ENCODE measurements at regions not wholly inside any gene's neighbourhood (a gene's known extent, or its start where the extent isn't known, plus 50 kb on each side); places are given as distances from the start of the nearest gene placed in this dataset.

- Histone ChIP-seq H3K9me3 (ENCODE audit: control insufficient read depth in 2 of 2, insufficient read depth in 1 of 2, low read depth in 1 of 2, low read length in 1 of 2) (no peaks in the 10 kb centered on the region), H3K27me3 (ENCODE audit: control insufficient read depth in 1 of 2, insufficient read depth in 2 of 2, low read length in 2 of 2) (no peaks in the 10 kb centered on the region), H3K4me1 (ENCODE audit: control insufficient read depth in 2 of 2, insufficient read depth in 2 of 2, low read length in 1 of 2) (no peaks in the 10 kb centered on the region), H3K27ac (ENCODE audit: low read depth in 2 of 2, low read length in 1 of 2) (no peak overlapping the region), H3K36me3 (ENCODE audit: control insufficient read depth in 2 of 2, insufficient read depth in 2 of 2, low read length in 1 of 2) (no peaks in the 10 kb centered on the region), H3K4me3 (ENCODE audit: low read depth in 1 of 2, low read length in 2 of 2) (no peak overlapping the region)
- 75 to 93% methylated on average over 1 of the region's 1 CpG for WGBS, 2 donors
These were observed 650.0 kb upstream of the ZNF608 start for GRCh38 chr5:125396462-125396861.

GRCh38 chr5:125398466-125398865 is 652.0 kb upstream of the ZNF608 start:
- Histone ChIP-seq H3K36me3 (ENCODE audit: control insufficient read depth in 2 of 2, insufficient read depth in 2 of 2, low read length in 1 of 2) (no peaks in the 10 kb centered on the region), H3K9me3 (ENCODE audit: control insufficient read depth in 2 of 2, insufficient read depth in 1 of 2, low read depth in 1 of 2, low read length in 1 of 2) (no peaks in the 10 kb centered on the region), H3K4me1 (ENCODE audit: control insufficient read depth in 2 of 2, insufficient read depth in 2 of 2, low read length in 1 of 2) (no peaks in the 10 kb centered on the region), H3K27ac (ENCODE audit: low read depth in 2 of 2, low read length in 1 of 2) (no peak overlapping the region), H3K27me3 (ENCODE audit: control insufficient read depth in 1 of 2, insufficient read depth in 2 of 2, low read length in 2 of 2) (no peaks in the 10 kb centered on the region), H3K4me3 (ENCODE audit: low read depth in 1 of 2, low read length in 2 of 2) (no peak overlapping the region)
- WGBS, 2 donors, result 92 to 96% methylated on average over 2 of the region's 2 CpGs

- no peaks in the 10 kb centered on the region for H3K9me3 ChIP-seq (ENCODE audit: control insufficient read depth in 2 of 2, insufficient read depth in 1 of 2, low read depth in 1 of 2, low read length in 1 of 2)
- H3K27ac ChIP-seq (ENCODE audit: low read depth in 2 of 2, low read length in 1 of 2), result no peak overlapping the region
- H3K4me1 ChIP-seq (ENCODE audit: control insufficient read depth in 2 of 2, insufficient read depth in 2 of 2, low read length in 1 of 2), result no peaks in the 10 kb centered on the region
- no peaks in the 10 kb centered on the region for H3K36me3 ChIP-seq (ENCODE audit: control insufficient read depth in 2 of 2, insufficient read depth in 2 of 2, low read length in 1 of 2)
- WGBS, 2 donors, result 55 to 68% methylated on average over 3 of the region's 3 CpGs
- no peak overlapping the region for H3K4me3 ChIP-seq (ENCODE audit: low read depth in 1 of 2, low read length in 2 of 2)
- no peaks in the 10 kb centered on the region for H3K27me3 ChIP-seq (ENCODE audit: control insufficient read depth in 1 of 2, insufficient read depth in 2 of 2, low read length in 2 of 2)
These were observed 653.4 kb upstream of the ZNF608 start for GRCh38 chr5:125399885-125400284.

- Histone ChIP-seq H3K4me1 (ENCODE audit: control insufficient read depth in 2 of 2, insufficient read depth in 2 of 2, low read length in 1 of 2) (no peaks in the 10 kb centered on the region), H3K27ac (ENCODE audit: low read depth in 2 of 2, low read length in 1 of 2) (no peak overlapping the region), H3K4me3 (ENCODE audit: low read depth in 1 of 2, low read length in 2 of 2) (no peak overlapping the region), H3K27me3 (ENCODE audit: control insufficient read depth in 1 of 2, insufficient read depth in 2 of 2, low read length in 2 of 2) (no peaks in the 10 kb centered on the region), H3K9me3 (ENCODE audit: control insufficient read depth in 2 of 2, insufficient read depth in 1 of 2, low read depth in 1 of 2, low read length in 1 of 2) (no peaks in the 10 kb centered on the region), H3K36me3 (ENCODE audit: control insufficient read depth in 2 of 2, insufficient read depth in 2 of 2, low read length in 1 of 2) (no peaks in the 10 kb centered on the region)
- 65 to 69% methylated on average over 5 of the region's 5 CpGs for WGBS, 2 donors
These were observed 655.5 kb upstream of the ZNF608 start for GRCh38 chr5:125401724-125402622.

GRCh38 chr5:125402787-125403186 is 656.3 kb upstream of the ZNF608 start:
- H3K4me3 ChIP-seq (ENCODE audit: low read depth in 1 of 2, low read length in 2 of 2), result no peak overlapping the region
- no peaks in the 10 kb centered on the region for H3K27me3 ChIP-seq (ENCODE audit: control insufficient read depth in 1 of 2, insufficient read depth in 2 of 2, low read length in 2 of 2)
- H3K4me1 ChIP-seq (ENCODE audit: control insufficient read depth in 2 of 2, insufficient read depth in 2 of 2, low read length in 1 of 2), result no peaks in the 10 kb centered on the region
- no peak overlapping the region for H3K27ac ChIP-seq (ENCODE audit: low read depth in 2 of 2, low read length in 1 of 2)
- no peaks in the 10 kb centered on the region for H3K36me3 ChIP-seq (ENCODE audit: control insufficient read depth in 2 of 2, insufficient read depth in 2 of 2, low read length in 1 of 2)
- 66 to 79% methylated on average over 4 of the region's 4 CpGs for WGBS, 2 donors
- H3K9me3 ChIP-seq (ENCODE audit: control insufficient read depth in 2 of 2, insufficient read depth in 1 of 2, low read depth in 1 of 2, low read length in 1 of 2), result no peaks in the 10 kb centered on the region

- WGBS, 2 donors, result 78 to 80% methylated on average over 5 of the region's 5 CpGs
- no peak overlapping the region for H3K27ac ChIP-seq (ENCODE audit: low read depth in 2 of 2, low read length in 1 of 2)
- H3K9me3 ChIP-seq (ENCODE audit: control insufficient read depth in 2 of 2, insufficient read depth in 1 of 2, low read depth in 1 of 2, low read length in 1 of 2), result no peaks in the 10 kb centered on the region
- H3K36me3 ChIP-seq (ENCODE audit: control insufficient read depth in 2 of 2, insufficient read depth in 2 of 2, low read length in 1 of 2), result no peaks in the 10 kb centered on the region
- H3K4me3 ChIP-seq (ENCODE audit: low read depth in 1 of 2, low read length in 2 of 2), result no peak overlapping the region
- no peaks in the 10 kb centered on the region for H3K27me3 ChIP-seq (ENCODE audit: control insufficient read depth in 1 of 2, insufficient read depth in 2 of 2, low read length in 2 of 2)
- no peaks in the 10 kb centered on the region for H3K4me1 ChIP-seq (ENCODE audit: control insufficient read depth in 2 of 2, insufficient read depth in 2 of 2, low read length in 1 of 2)
These were observed 657.6 kb upstream of the ZNF608 start for GRCh38 chr5:125404056-125404455.

- no peaks in the 10 kb centered on the region for H3K27me3 ChIP-seq (ENCODE audit: control insufficient read depth in 1 of 2, insufficient read depth in 2 of 2, low read length in 2 of 2)
- no peaks in the 10 kb centered on the region for H3K36me3 ChIP-seq (ENCODE audit: control insufficient read depth in 2 of 2, insufficient read depth in 2 of 2, low read length in 1 of 2)
- peaks cover 0 to 2% of the 10 kb centered on the region in 2 donors for H3K4me1 ChIP-seq (ENCODE audit: control insufficient read depth in 2 of 2, insufficient read depth in 2 of 2, low read length in 1 of 2)
- no peaks in the 10 kb centered on the region for H3K9me3 ChIP-seq (ENCODE audit: control insufficient read depth in 2 of 2, insufficient read depth in 1 of 2, low read depth in 1 of 2, low read length in 1 of 2)
- WGBS, 2 donors, result 37 to 51% methylated on average over 4 of the region's 4 CpGs
- peak overlapping the region; percentile 71 to 73 for H3K27ac ChIP-seq (ENCODE audit: low read depth in 2 of 2, low read length in 1 of 2)
- no peak overlapping the region for H3K4me3 ChIP-seq (ENCODE audit: low read depth in 1 of 2, low read length in 2 of 2)
These were observed 662.2 kb upstream of the ZNF608 start for GRCh38 chr5:125408448-125409233.

GRCh38 chr5:125409234-125409860 is 662.9 kb upstream of the ZNF608 start:
- peaks cover 0 to 2% of the 10 kb centered on the region in 2 donors for H3K4me1 ChIP-seq (ENCODE audit: control insufficient read depth in 2 of 2, insufficient read depth in 2 of 2, low read length in 1 of 2)
- H3K27ac ChIP-seq (ENCODE audit: low read depth in 2 of 2, low read length in 1 of 2), result peak overlapping the region; percentile 71 to 73
- WGBS, 2 donors, result 39 to 46% methylated on average over 8 of the region's 8 CpGs
- no peaks in the 10 kb centered on the region for H3K36me3 ChIP-seq (ENCODE audit: control insufficient read depth in 2 of 2, insufficient read depth in 2 of 2, low read length in 1 of 2)
- no peaks in the 10 kb centered on the region for H3K9me3 ChIP-seq (ENCODE audit: control insufficient read depth in 2 of 2, insufficient read depth in 1 of 2, low read depth in 1 of 2, low read length in 1 of 2)
- H3K27me3 ChIP-seq (ENCODE audit: control insufficient read depth in 1 of 2, insufficient read depth in 2 of 2, low read length in 2 of 2), result no peaks in the 10 kb centered on the region
- H3K4me3 ChIP-seq (ENCODE audit: low read depth in 1 of 2, low read length in 2 of 2), result peak overlapping the region in 1 of 2 donors; percentile 21

GRCh38 chr5:125409861-125410536 is 663.6 kb upstream of the ZNF608 start:
- Histone ChIP-seq H3K27me3 (ENCODE audit: control insufficient read depth in 1 of 2, insufficient read depth in 2 of 2, low read length in 2 of 2) (no peaks in the 10 kb centered on the region), H3K4me1 (ENCODE audit: control insufficient read depth in 2 of 2, insufficient read depth in 2 of 2, low read length in 1 of 2) (peaks cover 0 to 2% of the 10 kb centered on the region in 2 donors), H3K4me3 (ENCODE audit: low read depth in 1 of 2, low read length in 2 of 2) (no peak overlapping the region), H3K9me3 (ENCODE audit: control insufficient read depth in 2 of 2, insufficient read depth in 1 of 2, low read depth in 1 of 2, low read length in 1 of 2) (no peaks in the 10 kb centered on the region), H3K36me3 (ENCODE audit: control insufficient read depth in 2 of 2, insufficient read depth in 2 of 2, low read length in 1 of 2) (no peaks in the 10 kb centered on the region), H3K27ac (ENCODE audit: low read depth in 2 of 2, low read length in 1 of 2) (peak overlapping the region; percentile 68 to 71)
- WGBS, 2 donors, result 50 to 52% methylated on average over 10 of the region's 10 CpGs

All from esophagus (tissue), 2 donors.